ENCODE measurements at regions not wholly inside any gene's neighbourhood (a gene's known extent, or its start where the extent isn't known, plus 50 kb on each side); places are given as distances from the start of the nearest gene placed in this dataset.

- no peak for TF ChIP-seq CTCF (conservative IDR thresholded peaks at IDR 0.05)
- H2AK5ac ChIP-seq (ENCODE audit: insufficient read length, low read length) = no peak overlapping the region
- H3K27ac Mint-ChIP-seq = no peak overlapping the region
These were observed 263.7 kb downstream of the SOX11 start for GRCh38 chr2:5955921-5956320.

More at GRCh38 chr2:5955921-5956320, 263.7 kb downstream of the SOX11 start:
- no peaks in the 10 kb centered on the region for H4K20me1 ChIP-seq (ENCODE audit: control insufficient read depth, insufficient read depth, insufficient read length)
- H3K4ac ChIP-seq (ENCODE audit: low read depth, low read length) = no peak overlapping the region
- no peak overlapping the region for H2BK5ac ChIP-seq (ENCODE audit: insufficient read length, low read length)
- Mint-ChIP-seq H3K4me1 (peaks cover 0 to 2% of the 10 kb centered on the region in 2 experiments; a peak in 2 of 4 replicates), H3K9me3 (peaks cover 2% of the 10 kb centered on the region in 2 experiments; a peak in 3 of 5 replicates), H3K36me3 (ENCODE audit: insufficient read depth in 1 of 3, low read depth in 3 of 3) (no peaks in the 10 kb centered on the region), H3K4me3 (no peak overlapping the region), H3K27me3 (ENCODE audit: low read depth) (no peaks in the 10 kb centered on the region)
- H2AFZ ChIP-seq (ENCODE audit: low read length) = no peak overlapping the region
- no peak overlapping the region for H3K56ac ChIP-seq (ENCODE audit: insufficient read length, low read depth, low read length)
- no peak overlapping the region for H2BK12ac ChIP-seq (ENCODE audit: insufficient read length, low read depth, low read length)
- no peaks in the 10 kb centered on the region for H3K9me3 ChIP-seq (ENCODE audit: control insufficient read depth, low read depth, low read length)
- H3K9ac ChIP-seq (ENCODE audit: extremely low read depth, insufficient read length, low read length) = no peak overlapping the region
- H4K8ac ChIP-seq (replicated peaks; ENCODE audit: insufficient read length, low read depth, low read length) = no peak overlapping the region
- no peak overlapping the region for H3K23ac ChIP-seq (ENCODE audit: insufficient read length, low read depth, low read length)
- H3K18ac ChIP-seq (ENCODE audit: insufficient read length, low read depth, low read length) = no peak overlapping the region
- no peaks in the 10 kb centered on the region for H3K79me1 ChIP-seq (ENCODE audit: insufficient read depth, low read depth, low read length, poor library complexity, severe bottlenecking)
- H4K91ac ChIP-seq (ENCODE audit: insufficient read length, low read depth, low read length) = no peak overlapping the region
- H2BK120ac ChIP-seq (ENCODE audit: low read depth, low read length, poor library complexity, severe bottlenecking) = no peak overlapping the region
- no peak for DNase-seq
- H3K79me2 ChIP-seq (ENCODE audit: insufficient read depth, low read length) = no peaks in the 10 kb centered on the region
- no peak overlapping the region for H3K14ac ChIP-seq (ENCODE audit: insufficient read depth, low read length)
- H3K23me2 ChIP-seq (ENCODE audit: insufficient read length, low read depth, low read length, poor library complexity, severe bottlenecking) = no peaks in the 10 kb centered on the region
- H3K27ac ChIP-seq (ENCODE audit: insufficient read length, low read depth, low read length) = no peak overlapping the region
- H4K5ac ChIP-seq (ENCODE audit: insufficient read length, low read depth, low read length) = no peak overlapping the region
- no peaks in the 10 kb centered on the region for H3K27me3 ChIP-seq (ENCODE audit: insufficient read depth, low read length)
- H3T11ph ChIP-seq (ENCODE audit: low read length) = no peak overlapping the region
- no peak overlapping the region for H2BK20ac ChIP-seq (ENCODE audit: low read depth, low read length, poor library complexity, severe bottlenecking)
- no peak overlapping the region for H3K4me2 ChIP-seq (ENCODE audit: insufficient read depth, insufficient read length, low read length)
- H2BK15ac ChIP-seq (ENCODE audit: low read depth, low read length) = no peak overlapping the region
- H3K4me1 ChIP-seq (ENCODE audit: insufficient read depth, low read length) = no peaks in the 10 kb centered on the region

Measured in H9 (cell line).